GM18870 (cell line): ENCODE measurements at regions not wholly inside any gene's neighbourhood (a gene's known extent, or its start where the extent isn't known, plus 50 kb on each side); places are given as distances from the start of the nearest gene placed in this dataset.
"Not testable (repeated sequence)": the region's sequence is repeated elsewhere in the genome, so short reads cannot be mapped to it uniquely, and the experiment has no call there.

Source experiments
- ATAC-seq: cut with Tn5 transposase; IDR thresholded peaks from one replicate; pipeline ENCODE4 v1.9.1; 2021; ENCODE audit warnings: moderate library complexity; ENCODE audit not compliant: unreplicated experiment

DNA sequence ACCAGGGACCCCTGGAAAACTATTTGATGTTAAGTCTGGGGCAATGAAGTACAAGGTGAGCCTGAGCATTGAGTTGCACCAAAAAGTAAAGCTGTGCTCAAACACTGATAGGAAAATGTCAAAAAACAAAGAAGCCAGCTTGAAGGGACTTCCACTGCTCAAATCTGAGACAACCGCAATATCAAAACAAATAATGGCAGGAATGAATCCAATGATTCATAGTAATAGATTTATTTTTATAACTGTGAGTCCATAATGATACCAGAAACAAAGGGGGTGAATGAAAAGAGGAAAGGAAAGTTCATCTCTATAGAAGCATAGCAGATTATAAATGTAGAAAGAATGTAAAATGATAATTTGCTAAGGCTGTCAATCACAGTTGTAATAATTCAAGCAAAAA, 237.3 kb upstream of the ZBTB20 start:
- ATAC-seq = no peak

DNA sequence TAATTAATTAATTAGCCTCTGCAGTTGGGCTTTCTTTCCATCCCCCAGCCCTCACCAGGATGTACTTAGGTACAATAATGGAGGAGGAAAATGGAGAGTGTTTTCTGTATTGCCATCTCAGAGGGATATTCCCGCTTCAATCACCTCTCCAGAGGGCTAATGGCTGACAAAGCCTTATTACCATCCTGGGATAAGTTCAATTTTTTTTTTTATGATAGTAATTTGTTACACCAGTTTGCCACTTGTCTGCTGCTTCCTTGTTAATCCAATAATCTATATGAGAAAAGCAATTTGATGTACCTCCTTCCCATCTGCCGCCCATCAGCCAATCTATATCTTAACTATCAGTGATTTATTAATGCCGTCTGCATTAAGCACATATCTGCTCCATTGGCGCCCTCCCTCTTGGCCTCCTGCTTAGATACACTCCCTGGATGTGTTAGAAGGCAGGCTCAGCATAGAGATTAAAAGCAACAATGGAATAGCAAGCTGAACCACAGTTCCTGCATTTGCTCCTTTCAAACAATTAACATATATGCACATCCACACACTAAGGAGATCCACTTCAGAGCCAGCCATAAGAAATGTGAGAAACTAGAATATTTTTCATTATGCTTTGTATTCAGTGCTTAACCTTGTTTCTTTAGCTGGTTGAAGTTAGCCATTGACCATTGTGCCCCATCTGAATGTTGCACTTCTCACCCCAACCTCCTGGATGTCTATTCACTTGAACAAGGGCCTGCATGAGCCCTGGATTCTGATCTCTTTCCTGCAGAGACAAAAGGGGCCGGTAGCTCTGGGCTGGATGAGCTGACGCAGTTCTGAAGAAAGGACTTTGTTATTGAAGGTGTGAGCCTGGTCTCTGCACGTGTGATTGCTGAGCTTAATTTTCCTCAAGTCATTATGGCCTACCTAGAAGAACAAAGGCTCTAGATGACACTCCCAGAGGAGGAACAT, 237.3 kb upstream of the GAP43 start:
- no peak for ATAC-seq

DNA sequence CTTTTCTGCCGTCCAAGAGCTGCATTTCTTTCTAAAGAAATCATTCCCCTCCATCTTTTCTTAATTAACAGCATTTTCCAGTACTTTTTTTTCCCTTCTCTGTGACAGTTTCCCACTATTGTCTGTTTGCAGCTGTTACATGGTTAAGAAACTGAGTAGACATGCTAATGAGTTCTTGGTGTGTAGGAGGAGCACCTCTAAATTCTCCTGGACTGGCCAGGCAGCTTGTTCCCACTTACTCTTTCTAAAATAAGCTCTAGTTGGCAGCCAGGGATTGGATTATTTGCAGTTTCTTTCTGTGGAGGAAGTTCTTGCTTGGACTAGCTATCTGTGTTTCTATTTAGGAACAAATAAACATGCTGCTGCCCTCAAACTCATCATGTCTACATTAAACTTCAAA, 235.1 kb upstream of the GAP43 start:
- ATAC-seq = no peak

DNA sequence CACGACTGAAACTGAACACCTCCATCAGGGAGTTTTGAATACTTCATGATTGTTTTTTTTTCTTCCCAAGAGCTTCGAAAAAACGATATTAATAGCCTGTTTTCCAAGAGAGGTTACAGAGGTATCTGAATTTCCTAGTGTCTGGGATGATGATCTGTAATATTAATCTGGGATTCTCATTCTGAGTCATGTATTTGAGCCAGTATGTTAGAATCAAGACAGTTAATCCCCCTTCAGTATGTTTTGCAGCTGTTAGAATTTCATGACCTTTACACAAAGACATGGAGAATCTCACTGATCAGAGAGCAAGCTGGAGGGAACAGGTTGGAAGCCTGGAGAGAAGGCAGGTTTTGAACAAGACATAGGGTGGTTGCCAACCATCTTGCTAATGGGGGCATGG, 234.5 kb upstream of the GAP43 start:
- ATAC-seq = no peak

DNA sequence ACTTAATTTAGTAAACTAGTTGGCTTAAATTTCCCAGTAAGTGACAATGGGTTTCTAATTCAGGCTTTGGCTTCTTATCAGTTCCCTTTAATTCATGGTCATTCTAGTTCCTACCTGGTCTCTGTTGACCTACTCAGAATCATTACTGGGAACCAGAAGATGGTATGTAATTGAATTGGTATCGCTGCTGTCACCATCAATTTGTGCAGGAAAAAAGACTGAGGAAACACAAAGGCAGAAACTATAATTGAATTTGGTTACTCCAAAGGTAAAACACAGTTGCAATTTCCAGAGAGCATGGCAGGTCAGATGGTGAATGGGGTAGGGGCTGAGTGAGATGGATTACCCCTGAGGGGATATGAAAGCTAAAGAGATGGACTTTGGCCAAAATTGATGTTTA, 226.5 kb upstream of the GAP43 start:
- ATAC-seq = no peak

DNA sequence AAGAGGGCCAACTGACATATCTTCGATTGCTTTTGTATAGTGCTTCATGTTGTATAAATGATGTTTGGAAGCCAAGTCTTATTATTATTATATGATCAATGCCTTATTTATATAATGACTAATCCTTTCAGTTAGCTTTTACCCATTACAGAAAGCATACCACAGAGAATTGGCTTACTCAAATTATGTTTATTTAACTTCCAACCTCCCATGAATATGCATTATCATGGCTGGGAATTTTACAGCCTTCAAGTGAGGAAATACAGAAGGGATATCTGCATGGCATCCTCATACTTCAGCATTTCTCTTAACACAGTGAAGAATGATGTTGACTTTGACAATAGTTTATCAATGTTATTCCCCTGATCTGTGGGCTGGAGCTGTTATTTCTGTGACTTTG, 225.9 kb upstream of the GAP43 start:
- no peak for ATAC-seq

DNA sequence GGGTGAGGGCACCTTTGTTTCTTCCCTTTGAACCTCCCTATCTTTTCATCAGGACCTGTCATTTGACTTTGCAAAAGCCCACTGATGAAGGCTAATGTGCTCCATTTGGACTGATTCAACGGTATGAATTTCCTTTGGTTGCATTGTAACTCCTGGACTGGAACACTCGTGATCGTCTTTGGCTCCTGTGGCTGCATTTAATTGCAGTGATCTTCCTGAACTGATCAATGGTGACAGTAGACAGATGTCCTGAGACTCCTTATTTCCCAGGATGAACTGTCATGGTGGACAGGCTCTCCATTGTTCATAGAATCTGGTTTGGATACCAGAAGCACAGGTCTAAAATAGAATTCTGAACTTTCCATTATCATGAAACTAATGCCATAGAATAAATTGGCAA, 224.8 kb upstream of the GAP43 start:
- ATAC-seq = no peak

DNA sequence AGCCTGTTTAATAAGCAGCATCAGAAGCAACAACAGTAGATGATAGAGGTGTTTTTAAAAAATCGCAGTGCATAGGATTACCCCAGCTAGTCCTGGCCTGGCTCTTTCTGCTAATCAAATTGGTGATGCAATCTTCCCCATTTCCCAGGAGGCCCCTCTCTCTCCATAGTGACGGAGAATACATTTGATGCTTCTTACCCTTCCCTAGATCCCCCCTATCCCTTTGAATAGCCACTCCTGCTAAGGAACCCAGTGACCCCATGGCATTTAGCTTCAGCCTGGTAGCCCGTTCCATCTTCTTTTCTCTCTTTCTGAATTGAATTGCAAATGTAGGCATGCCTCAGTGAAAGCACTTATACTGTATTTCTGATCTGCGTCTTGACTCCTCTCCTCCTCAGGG, 223.6 kb upstream of the GAP43 start:
- ATAC-seq = no peak

DNA sequence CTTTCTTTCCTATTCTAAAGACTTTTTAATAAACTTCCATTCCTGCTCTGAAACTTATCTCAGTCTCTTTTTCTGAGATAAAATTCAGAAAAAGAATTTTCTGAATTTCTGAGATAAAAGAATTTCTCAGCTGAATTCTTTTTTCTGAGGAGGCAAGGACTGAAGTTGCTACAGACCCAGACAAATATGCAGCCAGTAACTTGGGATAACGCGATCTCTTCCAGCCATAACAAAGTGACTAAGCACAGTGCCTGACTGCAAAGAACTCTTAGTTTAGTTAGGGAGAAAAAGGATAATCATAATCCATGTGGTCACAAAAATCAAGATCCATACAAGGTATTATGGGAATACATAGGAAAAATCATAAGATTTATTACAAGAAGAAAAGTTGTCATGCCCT, 222.0 kb upstream of the GAP43 start:
- ATAC-seq = no peak

DNA sequence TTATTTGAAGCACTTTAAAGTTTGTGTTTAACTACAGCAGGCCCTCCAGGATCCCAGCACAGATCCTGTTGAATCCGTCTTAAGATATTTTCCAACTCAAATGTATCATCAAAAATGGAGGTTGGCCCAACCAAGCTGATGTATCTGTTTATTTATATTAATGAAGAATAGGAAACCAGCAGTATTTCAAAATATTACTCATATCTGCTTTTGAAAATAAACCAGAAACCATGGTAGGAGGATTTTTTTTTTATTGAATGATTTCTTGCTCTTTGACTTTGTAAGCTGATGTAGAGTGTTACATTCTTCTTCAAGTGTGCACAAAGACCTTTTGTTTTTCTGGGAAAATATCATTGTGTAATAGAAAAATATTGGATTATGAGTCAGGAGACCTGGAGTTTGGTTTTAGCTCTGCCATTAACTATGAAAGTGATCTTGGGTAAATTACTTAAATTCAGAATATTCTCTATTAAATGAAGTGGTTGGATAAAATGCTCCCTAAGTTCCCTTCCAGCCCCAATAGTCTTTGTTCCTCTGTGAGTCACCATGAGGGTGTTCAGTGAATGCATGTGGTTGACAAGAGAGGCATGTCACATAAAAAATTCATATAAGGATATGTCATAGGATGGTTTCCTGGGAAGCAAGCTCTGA, 221.3 kb upstream of the GAP43 start:
- no peak for ATAC-seq

DNA sequence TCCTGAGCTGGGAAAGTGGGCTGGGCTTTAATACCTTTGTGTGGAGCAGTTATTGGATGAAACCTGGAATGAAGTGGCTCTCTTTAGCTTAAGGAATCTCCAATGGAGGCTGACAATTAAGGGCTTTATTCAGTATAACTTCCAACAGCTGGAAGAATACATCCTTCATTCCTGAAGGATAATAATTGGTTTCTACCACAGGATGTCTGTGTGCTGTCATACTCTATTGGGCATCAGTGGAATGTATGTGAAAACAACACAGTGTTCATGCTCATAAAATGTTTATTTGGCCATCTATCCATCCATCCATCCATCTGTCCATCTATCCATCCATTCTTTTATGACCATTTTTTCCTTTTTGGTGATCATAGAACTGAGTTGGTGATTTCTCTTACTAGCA, 220.7 kb upstream of the GAP43 start:
- ATAC-seq = no peak

DNA sequence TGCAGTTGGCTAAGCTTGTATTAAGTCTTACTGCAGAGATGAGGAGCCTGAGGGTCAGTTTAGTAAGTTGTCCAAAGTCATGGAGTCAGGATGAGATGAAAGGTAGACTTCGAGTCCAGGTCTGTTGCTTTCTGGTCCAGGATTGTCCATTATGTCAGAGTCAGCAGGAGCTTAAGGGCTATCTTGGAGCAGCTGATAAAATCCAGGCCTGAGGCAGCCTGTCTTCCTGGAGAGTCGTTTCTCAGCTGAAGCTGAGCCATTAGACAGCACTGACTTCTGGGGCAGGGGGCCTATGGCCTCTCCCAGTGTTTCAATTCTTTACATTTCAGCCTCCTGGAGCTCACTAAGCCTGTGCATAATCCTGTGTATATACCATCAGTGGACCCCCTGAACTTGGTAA, 219.5 kb upstream of the GAP43 start:
- no peak for ATAC-seq

DNA sequence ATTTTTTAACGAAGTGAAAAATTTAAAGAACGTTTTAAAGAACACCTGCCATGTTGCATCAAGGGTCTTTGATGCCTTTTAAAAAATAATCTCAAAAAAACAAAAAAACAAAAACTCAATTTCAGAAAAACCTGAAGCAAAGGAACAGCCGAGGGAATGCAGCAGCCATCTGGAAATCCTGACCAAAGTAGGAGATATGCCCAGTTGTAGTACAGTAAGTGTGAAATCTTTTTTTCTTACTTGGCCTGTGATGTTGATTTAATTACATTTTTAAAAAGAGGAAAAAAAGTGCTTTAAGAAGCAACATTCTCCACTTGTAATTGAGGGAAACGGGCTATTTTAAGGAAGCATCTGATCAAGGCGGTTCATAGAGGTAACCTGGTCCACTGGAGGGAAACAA, 213.7 kb upstream of the GAP43 start:
- no peak for ATAC-seq

DNA sequence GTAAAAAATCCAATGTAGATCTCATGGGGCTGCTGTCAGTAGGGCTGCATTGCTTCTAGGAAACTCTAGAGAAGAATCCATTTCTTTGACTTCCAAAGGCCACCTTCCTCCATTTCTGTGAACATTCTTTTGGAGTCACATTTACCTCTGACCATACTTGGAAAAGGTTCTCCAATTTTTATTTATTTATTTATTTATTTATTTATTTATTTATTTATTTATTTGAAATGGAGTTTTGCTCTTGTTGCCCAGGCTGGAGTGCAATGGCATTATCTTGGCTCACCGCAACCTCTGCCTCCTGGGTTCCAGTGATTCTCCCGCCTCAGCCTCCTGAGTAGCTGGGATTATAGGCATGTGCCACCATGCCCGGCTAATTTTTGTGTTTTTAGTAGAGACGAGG, 208.7 kb upstream of the GAP43 start:
- not testable (repeated sequence) for ATAC-seq

DNA sequence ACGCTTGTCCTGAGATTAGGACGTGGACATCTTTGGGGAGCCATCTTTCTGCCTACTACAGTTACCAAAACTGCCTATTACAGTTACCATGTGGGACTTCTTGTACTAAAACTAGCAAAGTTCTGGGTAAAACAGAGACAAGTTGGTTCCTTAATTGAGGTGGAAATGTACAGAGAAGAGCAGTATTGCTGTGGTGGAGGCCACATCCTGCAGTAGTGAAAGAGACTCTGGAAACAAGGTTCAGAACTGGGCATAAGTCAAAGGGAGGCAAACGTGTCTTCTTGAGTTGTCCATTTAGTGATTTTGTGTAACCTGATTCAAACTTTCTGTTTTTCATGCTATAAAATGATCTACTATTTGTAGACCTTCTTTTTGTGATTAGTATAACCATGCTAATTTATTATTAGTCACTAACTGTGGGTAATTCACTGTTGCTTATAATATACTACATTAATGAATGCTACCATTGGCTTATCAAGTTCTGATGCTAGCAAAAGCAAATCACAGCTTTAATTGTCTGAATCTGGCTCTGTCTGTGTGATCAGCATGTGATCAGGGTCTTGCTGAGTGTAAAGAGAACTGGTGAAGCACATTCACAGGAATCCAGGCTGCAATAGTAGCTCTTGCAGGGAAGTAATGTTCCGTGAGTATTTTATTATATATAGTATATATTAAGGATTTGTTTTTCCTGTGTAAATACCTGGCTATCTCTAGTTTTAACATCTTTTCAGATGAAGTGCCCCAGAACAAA, 207.9 kb upstream of the GAP43 start:
- no peak for ATAC-seq

DNA sequence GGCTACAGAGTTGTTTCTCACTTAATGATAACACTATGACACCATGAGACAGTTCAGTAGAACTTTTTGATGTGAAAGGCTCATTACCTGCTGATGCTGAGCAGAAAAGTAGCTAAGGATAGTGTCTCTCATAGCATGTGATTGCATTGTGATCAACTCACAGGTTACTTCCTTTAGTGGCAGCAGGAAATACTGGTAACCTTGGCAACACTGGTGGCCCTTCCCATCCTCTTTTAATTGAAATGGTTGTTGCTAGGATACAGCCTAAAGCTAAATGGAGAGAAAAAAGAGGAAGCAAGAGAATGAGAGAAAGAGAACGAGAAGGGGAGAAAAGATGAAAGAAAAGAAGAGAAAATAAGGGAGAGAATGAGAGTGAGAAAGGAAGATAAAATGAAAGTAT, 204.7 kb upstream of the GAP43 start:
- no peak for ATAC-seq

DNA sequence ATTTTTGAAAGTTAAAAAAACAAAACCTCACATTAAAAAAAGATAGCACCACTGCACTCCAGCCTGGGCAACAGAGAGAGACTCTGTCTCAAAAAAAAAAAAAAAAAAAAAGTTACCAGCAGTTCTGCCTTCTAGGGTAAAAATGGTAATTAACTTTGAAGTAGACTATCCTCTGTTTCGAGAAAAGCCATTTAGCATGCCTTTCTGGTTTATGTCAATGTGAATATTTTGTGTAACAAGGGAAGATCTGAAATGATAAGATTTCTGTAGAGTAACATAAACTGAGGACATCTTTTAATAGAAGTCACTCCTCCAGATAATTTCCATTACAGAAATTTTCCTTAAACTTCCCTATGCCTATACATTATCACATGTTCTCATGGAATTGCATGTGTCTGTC, 203.2 kb upstream of the GAP43 start:
- ATAC-seq = no peak

DNA sequence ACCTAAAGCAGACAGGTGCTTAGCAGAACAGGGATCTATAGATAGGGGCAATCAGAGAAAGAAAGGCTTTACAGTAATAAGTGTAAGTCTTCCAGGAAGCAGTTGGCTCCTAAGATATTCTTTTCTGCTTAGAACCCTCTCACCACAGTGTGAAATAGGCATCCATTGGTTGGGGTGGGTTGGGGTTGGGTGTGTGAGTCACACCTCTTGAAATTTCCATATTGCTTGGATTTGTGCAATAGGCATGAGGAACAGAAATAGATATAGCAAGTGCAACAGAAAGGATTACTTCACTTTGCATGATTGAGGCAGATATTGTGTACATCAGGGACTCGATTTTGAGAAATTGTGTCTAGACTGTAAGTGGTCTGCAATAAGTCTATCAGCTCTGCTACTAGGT, 200.1 kb upstream of the GAP43 start:
- no peak for ATAC-seq

DNA sequence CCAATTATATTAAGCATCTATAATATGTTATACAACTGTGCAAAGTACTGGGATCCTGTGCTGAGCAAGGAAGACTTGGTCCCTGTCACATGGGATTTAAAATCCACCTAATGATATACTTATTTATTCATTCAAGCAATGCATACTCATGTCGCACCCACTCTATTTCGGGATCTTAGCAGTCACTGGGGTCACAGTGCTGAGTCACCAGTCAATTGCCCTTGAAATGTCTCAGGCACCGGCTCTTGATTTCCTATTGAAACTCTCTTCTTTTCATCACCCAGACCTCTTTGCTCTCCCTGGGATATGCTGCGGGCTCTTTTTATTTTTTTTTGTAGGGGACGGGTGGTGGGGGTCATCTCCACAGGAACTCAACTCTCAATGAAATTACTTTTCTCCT, 194.5 kb upstream of the GAP43 start:
- ATAC-seq = no peak

DNA sequence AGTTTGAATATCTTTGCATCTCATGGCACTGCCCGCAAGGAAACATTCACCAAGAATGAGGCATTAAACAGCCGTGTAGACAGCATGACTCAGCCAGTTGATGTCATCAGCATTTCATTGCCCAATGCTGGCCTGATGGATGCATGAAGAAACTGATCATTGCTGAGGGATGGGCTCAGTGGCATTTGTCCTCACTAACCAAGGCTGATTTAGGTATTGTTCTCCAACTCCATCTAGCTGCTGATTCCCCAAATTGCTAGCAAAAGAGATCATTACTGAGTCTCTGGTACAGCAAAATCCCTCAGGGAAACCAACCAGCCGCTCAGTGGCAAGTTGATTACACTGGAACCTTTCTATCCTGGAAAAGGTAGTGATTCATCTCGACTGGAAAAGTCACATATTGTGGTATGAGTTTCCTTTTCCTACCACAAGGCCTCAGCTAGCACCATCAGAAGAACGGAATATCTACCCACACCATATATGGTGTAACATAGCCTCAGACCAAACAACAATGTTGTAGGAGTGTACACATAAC, 186.5 kb upstream of the GAP43 start:
- no peak for ATAC-seq

DNA sequence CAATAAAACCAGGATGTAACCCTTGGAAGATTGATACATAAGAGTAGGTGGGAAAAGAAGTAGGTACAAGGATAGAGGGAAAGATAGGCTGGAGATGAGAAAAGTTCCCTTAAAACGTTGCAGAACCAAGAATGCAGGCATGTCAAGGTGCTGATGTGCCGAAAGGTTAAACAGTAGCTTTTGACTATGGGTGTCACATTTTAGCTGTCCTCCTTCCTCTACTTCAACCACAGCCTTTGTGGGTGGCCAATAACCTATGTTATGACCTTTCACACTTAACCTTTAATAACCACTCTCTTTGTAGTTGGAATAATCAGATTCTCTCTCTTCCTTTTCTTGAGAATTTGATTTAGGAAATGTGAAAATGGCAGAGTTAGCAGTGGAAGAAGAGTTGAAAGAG, 184.5 kb upstream of the GAP43 start:
- ATAC-seq = no peak

DNA sequence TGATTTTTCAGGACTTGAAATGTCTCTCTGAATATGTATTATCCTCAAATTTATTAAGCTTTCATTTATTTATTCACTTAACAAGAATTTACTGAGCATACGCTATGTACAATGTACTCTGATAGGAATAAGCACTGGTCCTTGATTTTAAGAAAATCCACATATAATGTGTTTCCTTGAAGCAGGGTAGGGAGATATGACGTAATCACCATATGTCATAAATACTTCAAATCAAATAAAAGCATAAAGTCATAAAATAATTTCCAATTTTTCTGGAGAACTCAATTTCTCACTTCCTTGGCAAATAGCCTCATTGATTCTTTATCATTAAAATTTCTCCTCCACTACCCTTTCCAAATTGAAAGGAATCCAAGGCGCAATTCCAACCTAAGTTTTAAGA, 177.8 kb upstream of the GAP43 start:
- no peak for ATAC-seq
